Suppressor macrophage treated with lipopolysaccharide for 4 hours (primary cell): ENCODE measurements at regions not wholly inside any gene's neighbourhood (a gene's known extent, or its start where the extent isn't known, plus 50 kb on each side); places are given as distances from the start of the nearest gene placed in this dataset.

Source experiments
- DNase-seq: peaks from one replicate; pipeline ENCODE4 v3.0.0-alpha.2; 2020

GRCh38 chr4:181647396-181648147 lies 595.6 kb upstream of the TENM3 start:
- DNase-seq, result no peak

GRCh38 chr4:181650033-181650825 lies 593.0 kb upstream of the TENM3 start:
- DNase-seq, result no peak

GRCh38 chr4:181656748-181657147 lies 586.5 kb upstream of the TENM3 start:
- DNase-seq, result no peak

- DNase-seq, result no peak
These were observed 584.0 kb upstream of the TENM3 start for GRCh38 chr4:181659202-181659601.

- no peak for DNase-seq
These were observed 583.3 kb upstream of the TENM3 start for GRCh38 chr4:181659876-181660275.

GRCh38 chr4:181661090-181661489 lies 582.1 kb upstream of the TENM3 start:
- DNase-seq, result no peak

DNA sequence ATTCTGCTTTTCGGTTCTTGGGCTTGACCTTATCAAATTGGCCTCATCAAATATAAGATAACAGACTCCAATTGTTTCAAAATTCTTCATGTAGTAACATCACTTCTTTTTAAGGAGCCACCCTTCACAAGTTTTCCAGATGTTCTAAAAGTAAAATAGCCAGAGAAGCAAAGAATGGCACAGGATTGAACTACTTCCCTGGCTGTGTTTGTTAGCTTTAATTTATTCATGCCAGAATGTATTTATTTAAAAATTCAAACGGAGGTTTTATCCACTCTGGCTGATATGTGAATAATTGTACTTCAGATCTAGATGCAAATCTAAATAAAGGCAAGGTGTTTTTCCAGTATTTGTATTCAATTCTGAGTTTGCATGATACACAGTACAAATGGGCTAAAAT lies 581.3 kb upstream of the TENM3 start:
- no peak for DNase-seq

GRCh38 chr4:181662383-181662782 lies 580.8 kb upstream of the TENM3 start:
- no peak for DNase-seq

GRCh38 chr4:181670506-181670905 lies 572.7 kb upstream of the TENM3 start:
- no peak for DNase-seq

DNA sequence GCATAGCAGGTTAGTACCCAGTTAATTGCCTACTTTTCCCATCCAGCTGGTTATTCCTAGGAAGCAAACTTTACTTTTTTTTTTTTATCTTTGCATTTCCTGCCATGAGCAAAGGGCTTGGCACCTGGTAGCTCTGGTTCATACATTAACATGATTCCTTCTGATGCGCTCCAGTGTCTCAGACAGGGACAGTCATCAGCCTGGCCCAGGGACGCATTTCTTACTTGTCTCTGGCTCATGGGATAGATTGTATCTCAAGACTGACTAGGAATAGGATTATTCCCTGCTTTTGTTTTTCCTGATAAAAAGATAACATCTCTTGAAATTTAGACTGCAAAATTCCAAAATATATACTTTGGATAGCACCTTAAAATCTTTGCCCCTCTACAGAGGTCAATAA lies 571.5 kb upstream of the TENM3 start:
- DNase-seq, result no peak

DNA sequence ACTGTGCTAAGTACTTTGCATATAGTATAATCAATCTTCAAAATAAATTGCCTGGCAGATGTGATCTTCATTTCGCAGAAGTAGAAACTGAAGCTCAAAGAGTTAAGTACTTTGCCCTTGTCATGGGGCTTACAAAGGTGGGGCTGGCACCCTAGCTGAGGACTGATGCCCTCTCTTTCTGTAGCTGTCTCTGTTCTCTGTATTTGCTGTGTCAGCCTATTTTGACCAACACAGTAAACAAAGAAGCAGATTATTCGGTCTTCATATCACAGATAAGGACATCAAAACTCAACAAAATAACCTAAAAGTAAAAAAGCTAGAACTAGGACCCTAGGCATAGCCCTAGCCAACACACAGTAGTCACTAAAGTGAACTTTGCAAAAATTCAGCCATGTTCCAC lies 570.5 kb upstream of the TENM3 start:
- no peak for DNase-seq

- no peak for DNase-seq
These were observed 568.8 kb upstream of the TENM3 start for GRCh38 chr4:181674315-181674875.

GRCh38 chr4:181676546-181676945 lies 566.7 kb upstream of the TENM3 start:
- no peak for DNase-seq

DNA sequence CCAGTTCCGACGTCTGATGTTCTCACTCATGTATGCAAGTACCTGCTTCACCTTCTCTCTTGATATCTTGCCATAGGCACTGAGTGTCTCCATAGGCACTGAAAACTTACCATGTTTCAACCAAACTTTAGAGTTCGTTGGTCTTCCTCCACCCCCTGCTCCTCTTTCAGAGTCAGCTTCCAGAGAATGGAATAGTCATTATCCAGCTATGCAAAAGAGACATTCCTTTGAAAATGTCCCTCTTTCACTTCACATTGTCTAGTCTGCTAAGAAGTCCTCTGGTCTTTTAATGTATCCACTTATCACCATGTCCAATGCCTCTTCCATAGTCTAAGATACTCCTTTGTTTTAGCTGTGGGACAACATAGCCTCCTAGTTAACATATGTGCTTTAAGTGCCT lies 566.0 kb upstream of the TENM3 start:
- no peak for DNase-seq

DNA sequence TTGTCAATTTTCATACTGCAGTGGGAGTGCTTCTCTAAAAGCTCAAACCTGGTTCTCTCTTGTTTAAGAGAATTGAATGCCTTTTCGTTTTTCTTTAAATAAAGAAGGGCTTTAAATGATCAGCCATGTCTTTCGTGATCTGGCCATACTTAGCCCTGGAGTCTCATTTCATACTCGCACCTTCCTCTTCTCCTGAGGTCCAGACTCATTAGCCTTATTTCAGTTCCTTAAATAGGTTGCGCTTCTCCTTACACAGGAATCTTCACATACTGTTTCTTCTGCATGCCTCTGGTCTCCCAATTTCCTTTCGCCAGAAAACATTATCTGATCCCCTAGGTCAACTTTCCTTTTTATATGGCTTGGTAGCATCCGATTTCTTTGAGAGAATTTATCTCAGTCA lies 565.6 kb upstream of the TENM3 start:
- DNase-seq, result no peak

GRCh38 chr4:181679754-181680153 lies 563.4 kb upstream of the TENM3 start:
- no peak for DNase-seq

DNA sequence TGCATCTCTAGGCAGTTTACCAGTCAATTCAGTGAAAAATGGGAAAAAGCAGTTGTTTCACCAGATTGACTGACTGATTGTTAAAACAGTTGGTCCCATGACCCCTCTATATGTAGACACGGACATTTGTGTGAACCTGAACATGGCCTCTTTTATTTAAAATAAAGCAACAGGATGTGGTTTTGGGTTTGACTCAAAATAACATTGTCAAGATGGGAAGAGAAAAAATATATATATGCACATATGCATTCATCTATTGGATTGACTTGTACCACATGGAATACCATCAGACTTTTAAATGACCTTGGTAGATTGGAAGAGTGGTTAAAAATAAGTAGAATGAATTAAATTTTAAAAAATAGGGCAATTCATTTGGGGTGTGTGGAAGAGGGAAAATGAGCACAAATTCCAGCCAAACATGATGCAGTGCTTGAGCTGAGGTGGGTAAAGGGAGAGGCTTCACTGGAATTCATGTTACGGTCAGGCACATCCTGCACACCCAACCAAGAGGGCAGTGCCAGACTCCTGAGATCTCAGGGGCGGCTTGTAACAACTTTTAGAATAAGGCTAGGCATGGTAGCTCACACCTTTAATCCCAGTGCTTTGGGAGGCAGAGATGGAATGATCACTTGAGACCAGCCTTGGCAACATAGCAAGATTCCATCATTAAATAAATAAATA lies 560.7 kb upstream of the TENM3 start:
- DNase-seq, result no peak

DNA sequence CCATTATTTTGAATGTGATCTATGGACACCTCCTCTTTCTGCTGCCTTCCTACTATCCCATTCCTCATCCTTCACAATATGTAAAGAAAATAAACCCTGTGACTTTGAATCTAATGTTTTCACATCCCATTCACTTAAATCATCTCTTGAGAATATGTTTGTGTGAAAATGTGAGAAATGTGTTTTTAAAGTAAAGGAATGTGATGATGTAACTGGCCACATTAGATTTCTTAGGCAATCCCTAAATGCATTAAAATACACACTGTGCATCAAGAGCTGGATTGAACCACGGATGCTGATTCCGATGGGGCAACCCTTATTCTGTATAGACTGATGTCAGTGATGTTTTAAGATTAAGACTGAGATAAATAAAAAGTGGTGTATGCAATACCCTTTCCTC lies 558.9 kb upstream of the TENM3 start:
- DNase-seq, result no peak

DNA sequence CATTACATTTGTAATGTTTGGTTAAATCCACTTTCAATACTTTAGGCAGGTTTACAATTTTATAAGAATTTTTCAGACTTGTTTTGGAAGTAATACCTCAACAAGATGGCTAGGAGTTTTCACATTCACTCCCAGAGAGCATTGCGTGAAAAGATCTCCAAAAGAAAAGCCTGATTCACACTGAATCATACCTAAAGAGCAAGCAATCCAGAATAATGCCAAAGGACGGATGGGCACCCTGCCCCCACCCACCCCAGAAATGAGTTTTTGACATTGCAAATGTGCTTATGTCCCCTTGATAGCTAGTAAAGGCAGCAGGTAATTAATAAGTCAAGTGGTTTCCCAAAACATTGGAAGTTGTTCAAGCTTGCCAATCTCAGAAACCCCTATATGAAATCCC lies 557.7 kb upstream of the TENM3 start:
- DNase-seq, result no peak

DNA sequence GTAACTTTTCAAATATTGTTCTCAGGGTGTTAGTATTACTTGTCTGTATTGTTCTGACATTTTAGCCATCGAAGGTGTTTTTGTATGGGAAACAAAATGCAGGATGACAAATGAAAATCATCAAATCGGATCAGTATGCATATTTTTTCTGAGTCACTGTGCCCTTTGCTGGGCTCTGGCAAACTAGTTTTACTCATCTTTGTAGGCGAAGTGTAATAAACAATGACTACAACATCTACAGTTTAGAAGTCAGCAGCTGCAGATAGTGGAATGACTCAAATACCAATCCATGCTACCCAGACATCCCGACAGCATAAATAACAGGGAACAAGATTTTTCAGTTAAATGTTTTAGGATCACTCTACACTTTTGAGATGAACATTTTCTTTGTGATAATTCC lies 557.3 kb upstream of the TENM3 start:
- DNase-seq, result no peak

- no peak for DNase-seq
These were observed 556.1 kb upstream of the TENM3 start for GRCh38 chr4:181687116-181687515.

DNA sequence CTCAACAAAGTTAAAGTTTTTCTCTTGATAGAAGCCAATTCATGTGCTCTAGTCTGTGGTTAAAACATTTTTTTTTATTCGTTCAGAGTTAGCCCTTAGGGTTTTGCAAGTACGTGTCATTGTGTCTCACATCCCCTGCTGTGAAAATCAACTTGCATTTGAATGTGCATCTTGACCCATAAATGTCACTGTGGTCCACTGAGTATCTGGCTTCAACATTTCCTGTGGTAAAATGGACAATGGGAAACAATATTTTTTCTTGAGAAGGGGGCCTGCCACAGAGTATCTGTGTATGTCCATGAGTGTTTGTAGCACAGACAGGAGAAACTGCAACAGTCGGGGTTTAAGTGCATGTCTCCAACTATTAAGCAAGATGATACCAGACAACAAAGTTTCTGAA lies 554.8 kb upstream of the TENM3 start:
- no peak for DNase-seq

DNA sequence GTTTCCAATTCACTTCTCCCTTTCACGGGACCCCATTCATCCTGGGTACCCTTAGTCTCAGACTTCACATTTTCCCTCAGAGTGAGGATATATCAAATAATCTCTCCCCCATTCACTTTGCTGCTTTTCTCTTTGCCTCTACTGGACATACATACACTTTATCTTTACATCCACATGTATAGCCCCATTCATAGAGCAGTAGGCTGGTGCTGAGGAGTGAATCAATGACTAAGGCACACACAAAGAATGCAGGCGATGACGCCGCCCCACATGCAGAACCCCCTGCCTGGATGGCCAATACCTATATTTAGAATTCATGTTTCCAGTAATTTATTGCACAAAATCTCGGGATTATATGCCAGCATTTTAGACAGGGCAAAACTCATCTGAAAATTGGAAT lies 554.3 kb upstream of the TENM3 start:
- DNase-seq, result no peak

- no peak for DNase-seq
These were observed 552.7 kb upstream of the TENM3 start for GRCh38 chr4:181690498-181690897.
